Activated naive CD8-positive, alpha-beta T cell treated with anti-CD3 and anti-CD28 coated beads, Interleukin-2, amount 50 U/mL, for 16 hours (primary cell): ENCODE measurements at regions not wholly inside any gene's neighbourhood (a gene's known extent, or its start where the extent isn't known, plus 50 kb on each side); places are given as distances from the start of the nearest gene placed in this dataset.
"Not testable (repeated sequence)": the region's sequence is repeated elsewhere in the genome, so short reads cannot be mapped to it uniquely, and the experiment has no call there.

Source experiments
- DNase-seq: peaks from one replicate; pipeline ENCODE4 v3.0.0-alpha.2; 2020; ENCODE audit warnings: low read depth, low spot score

DNA sequence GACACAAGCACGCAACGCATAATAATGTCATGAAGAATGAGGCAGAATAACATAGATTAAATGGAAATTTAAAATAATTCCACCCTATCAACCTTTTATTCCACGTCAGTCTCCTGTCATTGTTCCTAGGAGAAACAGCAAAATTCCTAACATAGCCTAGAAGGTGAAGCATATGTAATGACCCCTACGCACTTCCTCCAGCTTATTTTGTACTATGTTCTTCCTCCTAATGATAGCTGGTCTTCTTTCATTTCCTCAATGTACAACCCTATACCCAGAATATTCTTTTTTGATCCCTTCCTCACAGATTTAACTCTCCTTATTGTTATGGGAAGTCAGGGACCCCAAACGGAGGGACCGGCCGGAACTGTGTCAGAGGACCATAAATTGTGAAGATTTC lies 122.0 kb upstream of the CARMIL1 start:
- DNase-seq = no peak

DNA sequence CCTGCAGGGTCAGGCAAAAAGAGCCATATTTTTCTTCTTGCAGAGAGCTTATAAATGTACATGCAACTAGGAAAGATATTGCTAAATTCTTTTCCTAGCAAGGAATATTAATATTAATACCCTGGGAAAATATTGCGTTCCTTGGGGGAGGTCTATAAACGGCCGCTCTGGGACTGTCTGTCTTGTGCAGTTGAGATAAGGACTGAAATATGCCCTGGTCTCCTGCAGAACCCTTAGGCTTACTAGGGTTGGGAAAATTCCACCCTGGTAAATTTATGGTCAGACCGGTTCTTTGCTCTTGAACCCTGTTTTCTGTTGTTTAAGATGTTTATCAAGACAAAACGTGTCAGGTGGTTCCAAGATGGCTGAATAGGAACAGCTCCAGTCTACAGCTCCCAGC lies 121.3 kb upstream of the CARMIL1 start:
- DNase-seq = no peak

DNA sequence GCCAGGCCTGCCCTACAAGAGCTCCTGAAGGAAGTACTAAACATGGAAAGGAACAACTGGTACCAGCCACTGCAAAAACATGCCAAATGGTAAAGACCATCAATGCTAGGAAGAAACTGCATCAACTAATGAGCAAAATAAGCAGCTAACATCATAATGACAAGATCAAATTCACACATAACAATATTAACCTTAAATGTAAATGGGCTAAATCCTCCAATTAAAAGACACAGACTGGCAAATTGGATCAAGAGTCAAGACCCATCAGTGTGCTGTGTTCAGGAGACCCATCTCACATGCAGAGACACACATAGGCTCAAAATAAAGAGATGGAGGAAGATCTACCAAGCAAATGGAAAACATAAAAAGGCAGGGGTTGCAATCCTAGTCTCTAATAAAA lies 119.0 kb upstream of the CARMIL1 start:
- not testable (repeated sequence) for DNase-seq

DNA sequence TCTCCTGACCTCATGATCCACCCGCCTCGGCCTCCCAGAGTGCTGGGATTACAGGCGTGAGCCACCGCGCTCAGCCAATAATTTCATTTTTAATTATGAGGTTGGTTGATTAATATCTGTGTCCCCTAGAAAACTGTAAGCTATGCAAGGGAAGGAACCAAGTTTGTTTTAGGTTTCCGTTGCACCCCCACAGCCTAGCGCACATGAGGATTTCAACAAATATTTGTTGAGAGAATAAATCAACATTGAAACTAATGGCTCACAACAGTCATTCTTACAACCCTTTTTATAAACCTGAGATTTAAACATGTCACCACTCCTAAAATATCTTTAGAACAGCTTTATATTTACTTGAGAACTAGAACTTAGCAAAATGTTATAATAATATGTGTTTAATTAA lies 114.0 kb upstream of the CARMIL1 start:
- no peak for DNase-seq

DNA sequence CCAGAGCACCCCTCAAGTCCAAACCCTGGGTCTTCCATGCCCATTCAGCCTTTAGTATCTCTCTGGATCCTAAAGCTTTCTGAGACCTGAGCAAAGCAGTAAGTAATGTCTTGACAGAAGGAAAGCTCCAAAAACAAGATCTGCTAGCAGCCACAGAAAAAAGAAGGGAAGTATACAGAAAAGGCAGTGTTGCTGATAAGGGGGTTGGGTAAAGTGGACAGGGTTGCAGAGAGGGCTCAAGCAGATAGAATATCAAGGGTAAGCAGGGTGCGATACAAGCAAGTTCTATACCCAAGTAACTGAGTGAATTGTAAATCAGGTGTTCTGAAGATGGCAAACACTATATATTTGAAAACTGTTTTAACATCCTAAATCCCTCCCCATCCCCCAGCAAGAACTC lies 113.4 kb upstream of the CARMIL1 start:
- no peak for DNase-seq

DNA sequence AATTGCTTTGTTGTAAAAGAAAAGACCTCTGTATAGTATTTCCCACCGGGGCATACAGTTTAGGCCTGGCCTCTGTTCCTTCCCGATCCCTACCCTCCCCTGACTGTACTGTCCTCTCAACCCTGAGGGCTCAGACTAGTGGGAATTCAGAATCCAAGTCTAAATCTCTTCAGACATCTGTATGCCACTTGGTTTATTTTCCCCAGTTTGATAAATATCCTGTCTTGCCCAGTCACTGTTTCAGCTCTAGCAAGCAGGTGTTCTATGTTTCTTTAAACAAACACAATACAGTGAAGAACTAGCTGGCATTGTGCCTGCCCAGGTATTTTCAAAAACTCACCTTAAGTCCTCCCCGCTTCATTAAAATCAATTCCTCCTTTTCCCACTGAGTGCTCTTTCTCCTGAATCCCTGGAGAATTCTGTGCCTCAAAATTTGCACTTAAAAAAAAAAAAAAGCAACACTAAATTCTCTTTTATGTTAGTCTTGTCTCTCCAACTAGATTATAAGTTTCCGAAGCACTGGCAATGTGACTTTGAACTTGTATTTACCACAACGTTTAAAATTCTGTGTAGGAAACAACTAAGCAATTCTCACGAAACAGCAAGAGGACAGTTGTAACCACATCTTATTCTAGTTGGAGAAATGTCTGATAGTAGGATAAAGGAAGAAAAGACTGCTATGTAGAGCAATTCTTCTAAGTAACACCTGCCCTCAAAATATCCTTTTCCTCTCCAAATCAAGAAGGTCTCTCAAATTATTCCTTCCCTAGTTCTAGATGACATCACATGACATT lies 112.0 kb upstream of the CARMIL1 start:
- no peak for DNase-seq

DNA sequence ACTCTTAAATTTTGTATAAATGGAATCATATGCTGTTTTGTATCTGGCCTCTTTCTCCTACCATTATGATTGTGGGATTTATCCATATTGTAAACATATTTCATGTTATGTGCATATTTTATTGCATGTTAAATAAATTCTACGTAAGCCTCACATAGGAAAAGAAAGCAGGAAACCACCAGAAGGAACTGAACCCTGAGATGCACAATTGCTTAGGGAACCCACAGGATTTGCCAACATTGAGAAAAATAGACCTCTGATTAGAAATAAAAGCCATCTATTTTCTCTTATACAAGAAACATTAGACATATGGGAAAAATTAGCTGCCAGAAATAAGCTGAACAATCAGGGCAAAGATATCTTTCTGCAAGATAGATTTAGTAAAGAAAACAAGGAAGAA lies 111.2 kb upstream of the CARMIL1 start:
- DNase-seq = no peak

DNA sequence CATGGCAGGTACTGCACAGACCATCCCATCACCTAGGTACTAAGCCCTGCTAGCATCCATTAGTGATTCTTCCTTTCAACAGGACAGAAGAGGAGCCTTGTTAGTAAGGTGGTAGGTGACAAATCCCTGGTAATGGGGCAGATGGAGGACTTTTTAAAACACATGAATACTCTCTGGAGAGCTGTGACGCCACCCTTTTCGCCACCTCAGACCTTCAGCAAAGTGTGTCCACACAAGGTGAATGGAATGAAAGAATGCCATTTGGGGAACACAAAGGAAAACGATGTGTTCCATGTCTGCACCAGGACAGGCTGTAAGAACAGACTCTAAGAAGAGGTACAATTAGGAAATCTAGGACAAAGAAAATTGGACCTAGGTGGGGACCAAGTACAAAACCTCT lies 110.5 kb upstream of the CARMIL1 start:
- no peak for DNase-seq

DNA sequence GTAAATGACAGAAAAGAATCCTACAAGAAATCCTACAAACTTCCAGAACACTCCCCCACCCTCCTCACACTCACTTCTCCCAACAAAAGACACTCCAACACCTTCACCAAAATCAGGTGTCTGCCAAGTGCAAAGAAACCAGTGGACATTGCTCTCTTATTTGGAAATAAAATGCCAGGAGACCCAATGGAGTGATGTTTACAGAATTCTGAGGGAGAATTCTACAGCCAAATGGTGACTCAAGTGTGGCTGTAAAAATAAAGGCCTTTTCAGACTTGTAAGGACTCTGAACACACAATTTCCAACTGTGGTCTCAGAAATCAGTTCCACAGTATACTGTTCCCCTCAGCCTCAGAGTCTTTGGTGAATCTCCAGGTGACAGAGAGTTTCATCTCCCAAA lies 109.6 kb upstream of the CARMIL1 start:
- DNase-seq = no peak

DNA sequence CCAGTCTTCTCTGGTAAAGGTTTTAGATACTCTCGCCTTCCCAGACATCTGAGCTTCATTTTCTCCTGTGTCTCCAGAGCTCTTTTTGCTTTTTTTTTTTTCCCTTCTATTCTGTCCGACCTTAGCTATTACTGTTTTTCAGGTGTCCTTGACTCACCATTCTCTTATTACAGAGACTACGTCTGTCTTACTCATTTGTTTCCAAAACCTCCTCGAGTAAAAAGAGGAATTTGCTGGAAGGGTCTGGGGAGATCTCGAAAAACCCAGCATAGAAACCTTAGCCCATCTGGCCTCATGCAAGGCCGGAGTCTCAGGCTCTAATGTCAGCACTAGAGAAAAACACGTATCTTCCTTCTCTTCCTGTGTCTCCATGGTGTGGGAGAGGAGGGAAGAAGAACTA lies 109.2 kb upstream of the CARMIL1 start:
- DNase-seq = no peak

DNA sequence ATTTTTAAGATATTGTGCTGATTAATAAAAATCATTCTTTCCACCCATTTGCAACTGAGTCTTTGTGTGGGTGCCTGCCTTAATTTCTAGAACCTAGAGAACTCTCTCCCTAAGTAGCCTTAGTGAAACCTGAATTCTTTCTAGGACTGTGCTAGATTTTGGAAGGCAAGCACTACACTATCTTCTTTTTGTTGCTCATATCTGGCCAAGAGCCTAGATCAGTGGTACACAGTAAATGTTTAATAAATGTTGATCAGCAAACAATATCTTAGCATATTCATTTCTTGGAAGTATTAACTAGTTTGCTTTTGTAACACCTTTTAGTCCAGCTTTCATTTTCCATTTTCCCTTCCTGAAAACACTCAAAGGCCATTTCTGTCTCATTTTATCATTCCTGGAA lies 108.5 kb upstream of the CARMIL1 start:
- no peak for DNase-seq

DNA sequence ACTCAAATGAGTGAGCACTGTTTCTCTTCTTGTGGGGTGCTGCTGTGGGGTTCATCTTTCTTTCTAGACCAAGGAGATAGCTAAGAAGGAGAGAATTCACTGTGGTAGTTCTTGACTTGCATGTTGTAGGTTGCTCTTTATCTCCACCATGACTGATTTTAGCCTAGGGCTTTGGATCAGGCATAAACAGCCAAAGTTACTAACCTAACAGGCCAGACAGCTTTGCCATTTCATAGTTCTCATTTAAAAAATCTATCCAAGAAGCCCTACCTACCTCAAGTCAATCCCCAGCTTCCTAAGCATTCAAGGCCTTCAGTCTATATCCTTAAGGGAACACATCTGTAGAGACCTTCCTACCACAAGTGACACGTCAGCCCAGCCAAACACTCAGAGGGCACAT lies 107.9 kb upstream of the CARMIL1 start:
- DNase-seq = no peak

DNA sequence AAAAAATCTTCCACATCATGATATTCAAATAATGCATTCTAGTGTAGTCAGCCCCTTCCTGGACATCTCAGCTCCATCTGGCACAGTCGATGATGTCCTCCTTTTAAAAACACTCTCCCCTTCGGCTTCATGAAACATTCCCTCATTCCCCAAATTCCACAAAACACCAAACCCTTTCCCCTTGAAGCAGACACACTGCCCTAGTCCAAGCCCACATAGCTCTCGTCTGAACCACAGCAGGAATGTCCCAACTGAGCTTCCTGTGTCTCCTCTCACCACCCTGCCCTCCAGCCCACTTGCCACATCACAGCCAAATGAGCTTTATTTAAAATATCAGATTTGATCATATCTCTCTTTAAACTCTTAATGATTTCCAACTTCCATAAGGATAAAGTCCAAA lies 106.4 kb upstream of the CARMIL1 start:
- DNase-seq = no peak

DNA sequence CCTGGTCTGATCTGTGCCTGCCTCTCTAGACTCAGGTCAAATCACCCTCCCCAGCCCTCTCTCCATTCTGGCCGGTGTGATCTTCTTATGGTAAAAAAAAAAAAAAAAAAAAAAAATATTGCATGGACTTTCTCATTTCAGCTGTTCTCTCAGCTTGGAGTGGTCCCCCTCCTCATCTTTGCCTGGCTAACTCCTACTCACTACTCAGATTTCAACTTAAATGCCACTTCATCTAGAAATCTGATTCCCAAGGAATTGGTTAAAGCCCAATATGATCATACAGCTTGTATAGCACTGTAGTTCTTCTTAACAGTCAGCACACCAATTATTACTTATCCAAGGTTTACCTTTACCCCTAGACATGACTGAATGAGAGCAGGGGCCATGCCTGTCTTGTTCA lies 105.9 kb upstream of the CARMIL1 start:
- no peak for DNase-seq

DNA sequence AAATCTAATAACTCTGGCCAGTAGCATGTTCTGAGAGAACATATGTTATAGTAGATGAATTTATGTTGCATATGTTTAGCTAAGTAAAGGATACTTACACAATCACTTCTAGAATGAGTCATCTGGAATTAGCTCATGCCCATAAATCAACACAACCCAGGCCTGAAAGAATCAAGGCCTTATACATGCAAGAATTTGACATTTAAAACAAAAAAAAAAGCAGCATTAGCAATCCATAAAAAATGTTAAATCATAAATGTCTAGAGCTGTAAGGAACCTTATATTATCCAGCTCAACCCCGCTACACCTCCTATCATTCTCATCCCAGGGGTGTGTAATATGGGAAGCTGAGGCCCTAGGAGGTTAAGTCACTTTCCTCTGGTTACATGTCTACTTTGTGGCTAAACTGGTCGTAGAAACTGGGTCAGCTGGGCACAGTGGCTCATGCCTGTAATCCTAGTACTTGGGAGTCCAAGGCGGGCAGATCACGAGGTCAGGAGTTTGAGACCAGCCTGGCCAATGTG lies 105.2 kb upstream of the CARMIL1 start:
- DNase-seq = no peak

DNA sequence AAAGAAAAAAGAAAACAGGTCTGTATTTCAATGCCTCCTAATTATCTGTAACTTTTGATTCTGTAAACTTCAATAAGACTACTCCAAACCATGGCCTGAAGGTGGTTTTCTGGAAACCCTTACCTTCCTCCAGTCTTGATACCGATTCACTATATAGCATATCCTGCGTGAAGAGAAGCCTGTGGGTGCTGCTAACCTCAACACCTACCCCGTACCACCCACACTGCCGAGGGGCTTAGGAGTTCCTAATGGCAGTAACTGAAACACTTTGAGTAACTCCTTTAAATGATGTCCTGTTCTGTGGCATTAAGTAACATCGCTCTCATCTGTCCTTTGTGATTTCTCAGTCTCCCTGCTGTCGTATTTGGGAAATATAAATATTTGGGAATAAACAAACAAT lies 104.5 kb upstream of the CARMIL1 start:
- DNase-seq = no peak

DNA sequence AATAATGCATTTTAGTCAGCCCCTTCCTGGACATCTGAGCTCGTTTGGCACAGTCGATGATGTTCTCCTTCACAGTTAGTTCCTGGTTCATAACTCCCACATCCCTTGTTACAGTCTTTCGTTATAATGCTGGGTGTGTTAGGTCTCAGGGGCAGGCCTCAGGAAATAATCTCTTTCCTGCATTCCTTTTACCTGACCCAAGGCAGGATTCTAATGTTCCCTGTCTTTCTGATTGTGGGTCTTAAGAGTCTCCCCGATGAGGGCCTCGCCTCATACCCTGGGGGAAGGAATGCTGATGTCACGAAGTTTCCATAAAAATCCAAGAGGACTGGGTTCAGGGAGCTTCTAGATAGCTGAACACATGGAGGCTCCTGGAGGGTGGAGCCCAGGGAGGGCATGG lies 104.0 kb upstream of the CARMIL1 start:
- DNase-seq = no peak

DNA sequence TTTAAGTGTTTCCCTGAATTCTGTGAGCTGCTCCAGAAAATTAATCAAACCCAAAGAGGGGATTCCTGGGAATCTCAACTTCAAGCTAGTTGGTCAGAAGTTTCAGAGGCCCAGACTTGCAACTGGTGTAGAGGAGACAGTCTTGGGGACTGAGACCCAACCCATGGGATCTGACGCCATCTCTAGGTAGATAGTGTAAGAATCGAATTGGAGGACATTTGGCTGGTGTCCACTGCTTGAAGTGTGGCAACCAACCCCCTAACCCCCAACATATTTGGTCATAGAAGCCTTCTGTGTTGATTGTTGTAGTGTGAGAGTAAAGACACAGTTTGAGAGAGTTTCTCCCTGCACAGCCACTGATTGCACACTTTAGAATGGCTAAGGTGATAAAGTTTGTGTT lies 103.5 kb upstream of the CARMIL1 start:
- DNase-seq = no peak

DNA sequence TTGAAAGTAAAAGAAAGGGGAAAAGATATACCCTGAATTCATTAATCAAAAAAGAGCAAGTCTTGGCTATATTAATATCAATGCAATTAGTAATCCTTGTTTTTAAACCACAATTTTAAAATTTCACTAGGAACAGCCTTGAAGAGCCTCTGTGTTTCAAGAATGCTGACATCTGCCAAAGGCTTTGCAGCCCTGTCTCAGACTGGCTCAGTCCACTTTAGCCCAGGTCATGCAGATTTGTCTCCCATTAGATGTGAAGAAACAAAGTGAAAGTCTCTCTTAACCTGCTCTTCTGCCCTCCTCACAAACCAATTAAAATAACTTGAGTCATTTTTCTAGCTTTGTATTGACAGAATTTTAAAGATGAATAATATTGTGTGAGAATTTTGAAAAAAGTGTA lies 102.7 kb upstream of the CARMIL1 start:
- no peak for DNase-seq

DNA sequence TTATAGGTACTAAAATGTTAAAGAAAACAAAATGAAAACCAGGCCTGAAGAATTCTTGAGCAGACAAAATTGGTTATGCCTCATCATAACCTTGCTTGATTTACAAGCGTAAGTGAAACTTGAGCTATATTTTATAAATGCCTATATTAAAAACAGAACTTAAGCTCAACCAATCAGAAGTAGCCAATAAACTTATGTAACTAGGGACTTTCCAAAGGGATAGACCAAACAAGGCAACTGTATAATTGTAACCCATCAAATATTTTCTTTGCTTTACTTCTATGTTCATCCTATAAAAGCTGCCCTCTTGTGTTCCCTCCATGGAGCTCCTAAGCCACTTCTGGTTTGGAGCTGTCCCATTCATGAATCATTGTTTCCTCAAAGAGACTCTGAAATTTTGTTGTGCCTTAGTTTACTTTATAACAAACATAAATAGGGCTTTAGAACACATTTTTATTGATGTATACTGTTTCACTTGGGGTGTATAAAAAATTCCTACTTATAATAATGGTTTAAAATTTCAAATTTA lies 101.6 kb upstream of the CARMIL1 start:
- DNase-seq = no peak

DNA sequence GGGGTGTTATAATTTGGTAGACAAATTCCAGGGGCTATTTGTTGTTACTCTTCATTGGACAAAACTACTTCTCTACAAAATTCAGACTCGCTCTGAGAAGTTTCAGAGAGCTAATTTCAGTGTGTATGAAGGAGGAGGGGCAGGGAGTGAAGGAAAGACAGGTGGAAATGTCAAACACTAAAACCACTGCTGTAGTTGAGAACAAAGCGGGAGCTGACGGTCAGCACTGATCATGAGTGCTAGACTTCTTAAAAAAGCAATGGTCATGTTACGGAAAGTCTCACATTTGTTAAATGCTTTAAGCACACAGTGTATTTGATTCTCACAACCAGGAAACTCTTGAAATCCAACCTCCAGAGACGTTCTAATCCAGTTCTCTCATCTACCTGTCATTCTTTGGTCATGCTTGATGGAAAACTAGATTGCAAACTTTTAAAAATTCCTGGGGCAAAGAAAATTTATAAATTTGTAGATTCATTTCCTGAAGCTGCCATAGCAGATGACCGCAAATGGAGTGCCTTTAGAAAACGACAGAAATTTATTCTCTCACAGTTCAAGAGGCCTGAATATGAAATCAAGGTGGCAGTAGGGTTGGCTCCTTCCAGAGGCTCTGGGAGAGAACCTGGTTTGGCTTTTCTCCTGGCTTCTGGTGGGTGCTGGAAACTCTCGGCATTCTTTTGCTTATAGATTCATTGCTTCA lies 100.7 kb upstream of the CARMIL1 start:
- no peak for DNase-seq

DNA sequence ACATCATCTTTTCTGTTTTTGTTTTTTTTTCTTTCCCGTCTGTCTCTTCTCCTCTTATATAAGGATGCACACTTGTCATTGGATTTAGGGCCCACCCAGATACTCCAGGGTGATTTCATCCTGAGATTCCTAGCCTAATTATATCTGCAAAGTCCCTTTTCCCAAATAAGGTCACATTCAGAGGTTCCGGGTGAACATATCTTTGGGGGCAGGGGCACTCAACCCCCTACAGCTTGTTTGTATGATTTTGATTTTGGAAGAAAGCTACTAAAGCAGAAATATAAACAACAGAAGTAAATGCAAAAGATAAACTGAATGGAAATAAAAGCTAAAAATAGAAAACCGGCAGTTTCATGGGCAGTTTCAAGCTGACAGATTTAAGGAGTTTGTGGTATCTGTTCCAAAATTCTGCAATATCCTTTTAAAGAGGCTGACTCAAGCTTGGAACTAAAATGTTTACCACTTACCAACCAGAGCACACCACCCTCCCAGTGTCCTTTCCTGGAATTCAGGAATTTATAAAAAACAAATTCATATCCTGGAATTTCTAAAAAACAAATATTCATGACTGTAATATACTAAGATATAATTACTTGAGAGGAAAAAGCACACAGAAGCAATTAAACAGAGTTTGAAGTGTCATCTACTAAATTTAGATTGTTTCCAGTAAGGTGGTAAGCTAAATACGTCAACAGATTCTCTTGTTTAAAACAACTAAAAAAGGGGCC lies 100.0 kb upstream of the CARMIL1 start:
- no peak for DNase-seq
